T-helper 17 cell (primary cell): ENCODE measurements at regions not wholly inside any gene's neighbourhood (a gene's known extent, or its start where the extent isn't known, plus 50 kb on each side); places are given as distances from the start of the nearest gene placed in this dataset.
A peak's percentile ranks its signal among the peaks of the same experiment; 100 is the strongest.
"Not testable (repeated sequence)": the region's sequence is repeated elsewhere in the genome, so short reads cannot be mapped to it uniquely, and the experiment has no call there.

Experiments
- ATAC-seq: fragments of 150-1000 bp; cut with Tn5 transposase; 2 replicates; pipeline ENCODE4 v1.10.0; 2021; ENCODE audit warnings: mild to moderate bottlenecking, moderate library complexity
- DNase-seq, 3 donors: peaks; one replicate each; pipeline versions ENCODE4 v3.0.0 to v3.0.0-alpha.2; 2020 to 2021
- H3K9me3 ChIP-seq: one replicate; pipeline ENCODE4 v1.7.0; 2013; ENCODE audit warnings: low read length, mild to moderate bottlenecking; ENCODE audit not compliant: control insufficient read depth, poor library complexity, severe bottlenecking
- H3K27ac Mint-ChIP-seq: one replicate; pipeline ENCODE4 v1.8.0; 2022; ENCODE audit warnings: mild to moderate bottlenecking, moderate library complexity, mixed read lengths
- H3K27me3 Mint-ChIP-seq: one replicate; pipeline ENCODE4 v1.8.0; 2022; ENCODE audit warnings: mixed read lengths
- H3K36me3 Mint-ChIP-seq: one replicate; pipeline ENCODE4 v1.8.0; 2022; ENCODE audit warnings: low read depth, mixed read lengths
- H3K4me1 Mint-ChIP-seq: one replicate; pipeline ENCODE4 v1.8.0; 2022; ENCODE audit warnings: mild to moderate bottlenecking, mixed read lengths
- H3K4me3 Mint-ChIP-seq: one replicate; pipeline ENCODE4 v1.8.0; 2022; ENCODE audit warnings: mild to moderate bottlenecking, moderate library complexity, mixed read lengths

DNA sequence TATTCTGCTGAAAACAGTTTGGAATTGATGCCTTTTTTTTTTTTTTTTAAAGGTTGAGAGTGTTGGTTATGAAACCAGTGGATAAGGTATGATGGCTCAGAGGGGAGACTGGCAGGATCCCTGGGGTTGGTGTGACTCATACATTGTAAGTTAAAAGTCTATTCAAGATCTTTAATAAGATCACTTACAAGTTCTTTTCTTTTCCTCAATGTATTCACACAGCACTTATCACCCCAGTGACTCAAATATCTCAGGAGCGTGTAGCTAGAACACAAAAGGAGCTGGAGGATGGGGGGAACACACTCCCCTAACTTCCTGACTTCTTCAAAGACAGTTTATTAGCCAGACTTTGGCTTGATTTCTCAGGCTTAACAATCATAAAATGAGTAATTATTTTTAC lies 285.3 kb downstream of the SV2B start:
- Mint-ChIP-seq H3K27ac (no peak overlapping the region), H3K4me1 (peaks cover 2% of the 10 kb centered on the region), H3K4me3 (no peak overlapping the region), H3K27me3 (no peaks in the 10 kb centered on the region), H3K36me3 (no peaks in the 10 kb centered on the region)
- ATAC-seq (no peak), DNase-seq (no peak)
- H3K9me3 ChIP-seq, result peaks cover 3% of the 10 kb centered on the region

- Mint-ChIP-seq H3K27me3 (peaks cover 8% of the 10 kb centered on the region), H3K36me3 (no peaks in the 10 kb centered on the region), H3K4me3 (no peak overlapping the region), H3K4me1 (no peaks in the 10 kb centered on the region), H3K27ac (no peak overlapping the region)
- H3K9me3 ChIP-seq, result no peaks in the 10 kb centered on the region
- DNase-seq, result no peak
- no peak for ATAC-seq
These were observed 293.1 kb downstream of the SV2B start for GRCh38 chr15:91393186-91393585.

GRCh38 chr15:91400481-91400880 lies 300.4 kb downstream of the SV2B start:
- Mint-ChIP-seq H3K27me3 (peaks cover 8% of the 10 kb centered on the region), H3K36me3 (no peaks in the 10 kb centered on the region), H3K27ac (no peak overlapping the region), H3K4me3 (no peak overlapping the region), H3K4me1 (no peaks in the 10 kb centered on the region)
- ATAC-seq, result no peak
- no peak for DNase-seq
- no peaks in the 10 kb centered on the region for H3K9me3 ChIP-seq

- H3K4me3 Mint-ChIP-seq, result peak overlapping the region; percentile 2
- H3K4me1 Mint-ChIP-seq, result peaks cover 14% of the 10 kb centered on the region
- H3K27me3 Mint-ChIP-seq, result peaks cover 7% of the 10 kb centered on the region
- peak overlapping the region; percentile 64 for H3K27ac Mint-ChIP-seq
- ATAC-seq (peak; percentile 63), DNase-seq (no peak)
- H3K36me3 Mint-ChIP-seq, result no peaks in the 10 kb centered on the region
- no peaks in the 10 kb centered on the region for H3K9me3 ChIP-seq
These were observed 307.3 kb downstream of the SV2B start for GRCh38 chr15:91407269-91407889.

GRCh38 chr15:91408476-91409076 lies 308.5 kb downstream of the SV2B start:
- no peaks in the 10 kb centered on the region for H3K36me3 Mint-ChIP-seq
- H3K27ac Mint-ChIP-seq, result no peak overlapping the region
- H3K27me3 Mint-ChIP-seq, result peaks cover 7% of the 10 kb centered on the region

DNA sequence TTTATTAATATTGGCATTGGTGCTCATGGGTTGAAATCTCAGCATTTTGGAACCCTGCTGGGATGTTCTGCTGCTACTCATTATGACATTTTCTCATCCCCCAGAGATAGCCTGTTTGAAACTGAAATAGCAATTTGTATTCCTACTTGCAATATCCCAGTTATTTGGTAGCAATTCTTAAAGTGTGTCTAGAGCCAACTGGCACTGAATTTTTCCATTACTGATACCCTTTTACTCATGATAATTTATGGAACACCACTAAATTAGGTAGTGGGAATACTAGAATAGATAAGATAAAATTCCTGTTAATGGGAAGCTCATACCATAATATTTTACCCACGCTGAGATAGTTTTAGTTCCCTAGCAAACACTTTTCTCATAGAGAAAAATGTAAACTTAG lies 309.3 kb downstream of the SV2B start:
- Mint-ChIP-seq H3K27me3 (peaks cover 7% of the 10 kb centered on the region), H3K4me3 (no peak overlapping the region), H3K36me3 (no peaks in the 10 kb centered on the region), H3K4me1 (peaks cover 14% of the 10 kb centered on the region), H3K27ac (no peak overlapping the region)
- ATAC-seq (no peak), DNase-seq (no peak)
- H3K9me3 ChIP-seq, result no peaks in the 10 kb centered on the region

More at GRCh38 chr15:91408476-91409076, 308.5 kb downstream of the SV2B start:
- H3K4me3 Mint-ChIP-seq, result no peak overlapping the region
- H3K9me3 ChIP-seq, result no peaks in the 10 kb centered on the region
- peaks cover 14% of the 10 kb centered on the region for H3K4me1 Mint-ChIP-seq
- ATAC-seq (no peak), DNase-seq (no peak)

DNA sequence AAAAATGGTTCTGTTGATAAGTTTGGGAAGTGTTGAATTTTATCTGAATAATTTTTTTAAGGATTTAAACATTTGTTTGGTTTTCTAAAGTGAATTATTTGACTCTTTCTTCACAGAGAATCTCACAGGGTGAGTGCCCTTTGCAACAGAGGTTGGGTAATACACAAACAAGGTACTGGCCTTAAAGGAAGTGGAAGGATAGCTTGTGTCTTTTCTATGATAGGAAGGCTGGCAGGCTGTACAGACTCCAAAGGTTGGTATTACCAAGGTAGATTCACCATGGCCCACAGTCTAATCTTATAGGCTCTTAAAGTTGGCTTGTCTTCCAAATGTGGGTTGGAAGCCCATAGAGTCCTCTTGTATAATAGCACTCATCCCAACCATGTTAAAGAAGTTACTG lies 311.5 kb downstream of the SV2B start:
- DNase-seq (no peak), ATAC-seq (no peak)
- Mint-ChIP-seq H3K27me3 (peaks cover 7% of the 10 kb centered on the region), H3K27ac (no peak overlapping the region), H3K4me1 (peaks cover 14% of the 10 kb centered on the region), H3K4me3 (no peak overlapping the region), H3K36me3 (no peaks in the 10 kb centered on the region)
- no peaks in the 10 kb centered on the region for H3K9me3 ChIP-seq

DNA sequence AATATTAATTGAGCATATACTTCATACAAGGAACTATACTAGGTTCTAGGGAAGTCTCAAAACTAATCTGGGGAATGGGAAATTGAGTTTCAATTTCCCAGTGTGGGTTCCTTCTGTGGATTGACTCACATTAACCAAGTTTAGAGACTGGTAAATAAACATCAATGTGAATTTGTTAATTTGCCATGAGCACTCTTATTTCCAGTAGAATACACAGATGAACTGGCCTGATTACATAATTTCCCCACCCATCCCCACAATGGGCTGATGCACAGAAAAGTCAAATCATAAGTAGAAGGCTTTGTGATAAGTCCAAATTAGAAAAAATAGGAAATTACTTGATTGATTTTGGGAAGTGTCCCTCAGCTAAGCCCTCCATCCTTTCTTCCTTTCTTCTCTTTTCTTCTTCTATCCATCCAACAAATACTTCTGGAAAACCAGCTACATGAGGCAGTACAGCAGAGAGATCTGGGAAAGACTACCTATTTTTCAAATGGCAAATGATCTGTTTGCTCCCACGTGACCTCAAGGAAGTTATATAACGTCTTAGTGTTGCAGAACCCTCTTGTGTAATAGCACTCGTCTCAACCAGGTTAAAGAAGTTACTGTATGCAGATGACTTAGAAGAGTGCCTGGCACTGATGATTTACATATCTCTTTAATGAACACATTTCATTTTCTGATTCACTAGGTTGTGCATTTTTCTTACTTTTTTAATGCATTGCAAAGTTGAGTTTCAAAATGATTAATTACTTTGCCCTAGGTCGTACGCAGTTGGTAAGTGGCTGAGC lies 312.3 kb downstream of the SV2B start:
- Mint-ChIP-seq H3K27me3 (peaks cover 2% of the 10 kb centered on the region), H3K36me3 (no peaks in the 10 kb centered on the region), H3K4me1 (peaks cover 11% of the 10 kb centered on the region), H3K27ac (no peak overlapping the region), H3K4me3 (no peak overlapping the region)
- ATAC-seq (no peak), DNase-seq (no peak)
- no peaks in the 10 kb centered on the region for H3K9me3 ChIP-seq

GRCh38 chr15:91413142-91413541 lies 313.1 kb downstream of the SV2B start:
- H3K9me3 ChIP-seq, result no peaks in the 10 kb centered on the region
- no peak overlapping the region for H3K27ac Mint-ChIP-seq
- H3K36me3 Mint-ChIP-seq, result no peaks in the 10 kb centered on the region
- H3K4me1 Mint-ChIP-seq, result peaks cover 3% of the 10 kb centered on the region
- no peak overlapping the region for H3K4me3 Mint-ChIP-seq
- ATAC-seq, result no peak
- DNase-seq, result no peak
- H3K27me3 Mint-ChIP-seq, result no peaks in the 10 kb centered on the region

DNA sequence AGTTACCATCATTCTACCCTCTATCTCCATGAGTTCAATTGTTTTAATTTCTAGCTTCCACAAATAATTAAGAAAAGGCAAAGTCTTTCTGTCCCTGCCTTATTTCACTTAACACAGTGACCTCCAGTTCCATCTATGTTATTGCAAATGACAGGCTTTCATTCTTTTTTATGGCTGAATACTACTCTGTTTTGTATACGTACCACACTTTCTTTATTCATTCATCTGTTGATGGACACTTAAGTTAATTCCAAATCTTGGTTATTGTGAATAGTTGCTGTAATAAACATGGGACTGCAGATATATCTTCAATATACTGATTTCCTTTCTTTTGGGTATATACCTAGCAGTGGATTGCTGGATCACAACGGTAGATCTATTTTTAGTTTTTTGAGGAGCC lies 314.1 kb downstream of the SV2B start:
- ATAC-seq (no peak), DNase-seq (no peak)
- no peaks in the 10 kb centered on the region for H3K9me3 ChIP-seq
- no peak overlapping the region for H3K4me3 Mint-ChIP-seq
- H3K36me3 Mint-ChIP-seq, result no peaks in the 10 kb centered on the region
- no peaks in the 10 kb centered on the region for H3K27me3 Mint-ChIP-seq
- H3K4me1 Mint-ChIP-seq, result peaks cover 3% of the 10 kb centered on the region
- H3K27ac Mint-ChIP-seq, result no peak overlapping the region

- H3K9me3 ChIP-seq, H3K4me3 Mint-ChIP-seq, H3K27me3 Mint-ChIP-seq, ATAC-seq, DNase-seq, H3K36me3 Mint-ChIP-seq, H3K27ac Mint-ChIP-seq, H3K4me1 Mint-ChIP-seq: not testable (repeated sequence)
These were observed 315.2 kb downstream of the SV2B start for GRCh38 chr15:91415258-91415657.

- ATAC-seq (no peak), DNase-seq (no peak)
- Mint-ChIP-seq H3K4me1 (peaks cover 18% of the 10 kb centered on the region), H3K27me3 (no peaks in the 10 kb centered on the region), H3K27ac (no peak overlapping the region), H3K36me3 (peaks cover 2% of the 10 kb centered on the region), H3K4me3 (no peak overlapping the region)
- no peaks in the 10 kb centered on the region for H3K9me3 ChIP-seq
These were observed 320.6 kb downstream of the SV2B start for GRCh38 chr15:91420689-91421088.

GRCh38 chr15:91422797-91423196 lies 322.7 kb downstream of the SV2B start:
- Mint-ChIP-seq H3K27ac (peak overlapping the region; percentile 6), H3K36me3 (peaks cover 2% of the 10 kb centered on the region), H3K4me3 (peak overlapping the region; percentile 63), H3K4me1 (peaks cover 18% of the 10 kb centered on the region), H3K27me3 (no peaks in the 10 kb centered on the region)
- DNase-seq, result no peak
- peak; percentile 44 for ATAC-seq
- H3K9me3 ChIP-seq, result no peaks in the 10 kb centered on the region
